Raji (cell line): ENCODE measurements at regions not wholly inside any gene's neighbourhood (a gene's known extent, or its start where the extent isn't known, plus 50 kb on each side); places are given as distances from the start of the nearest gene placed in this dataset.

Source experiments
- POLR2A ChIP-seq: IDR thresholded peaks from 2 replicates; pipeline ENCODE4 v1.6.1; 2011; ENCODE audit warnings: low read depth, low read length, control low read depth; ENCODE audit not compliant: insufficient read depth

DNA sequence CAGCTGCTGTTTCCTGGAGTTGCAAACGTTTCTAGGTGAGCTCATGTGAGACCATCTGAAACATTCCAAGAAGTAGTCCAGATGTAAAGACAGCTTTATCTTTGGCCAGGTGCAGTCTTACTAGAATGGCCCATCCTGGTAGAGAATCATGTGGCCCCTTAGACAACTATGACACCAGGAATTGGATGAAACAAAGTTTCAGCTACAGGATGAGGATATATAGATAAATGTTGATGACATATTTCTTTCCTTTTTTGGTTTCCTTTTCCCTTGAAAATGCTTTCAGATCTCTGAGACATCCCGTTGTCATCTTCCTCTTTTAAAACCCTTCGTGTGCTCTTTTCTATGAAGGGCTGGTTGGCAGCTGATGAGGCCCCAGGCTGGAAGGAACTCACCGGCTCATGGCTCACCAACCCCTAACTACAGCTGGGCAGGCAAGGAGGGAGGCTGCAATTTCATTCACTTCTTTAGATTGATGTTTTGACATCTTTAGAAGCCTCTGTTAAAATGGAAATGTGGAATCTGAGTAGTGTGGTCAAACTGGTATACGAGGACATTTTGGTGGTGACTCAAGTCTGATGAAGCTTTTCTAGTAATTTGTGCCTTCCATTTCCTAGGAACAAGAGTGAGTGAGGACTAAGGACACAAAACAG lies 167.9 kb upstream of the TNFAIP3 start:
- no peak for TF ChIP-seq POLR2A

DNA sequence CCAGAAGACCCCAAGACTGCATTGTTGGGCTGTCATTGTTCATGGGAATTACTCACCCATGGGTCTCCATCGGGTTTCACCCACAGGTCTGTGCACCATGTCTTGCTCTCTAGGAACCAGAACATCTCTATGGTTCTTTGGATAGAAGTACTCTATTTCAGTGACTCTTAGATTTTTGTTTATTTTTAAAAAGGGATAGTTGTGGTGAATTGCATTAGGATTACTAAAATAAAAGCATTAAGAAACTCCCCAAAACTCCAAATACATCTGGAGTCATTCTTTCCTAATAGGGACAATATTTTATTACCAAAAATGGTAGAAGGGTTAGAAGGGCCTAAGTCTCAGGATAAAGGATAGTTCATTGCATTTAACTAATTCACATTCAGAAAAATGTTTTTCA lies 166.9 kb upstream of the TNFAIP3 start:
- TF ChIP-seq POLR2A = no peak

DNA sequence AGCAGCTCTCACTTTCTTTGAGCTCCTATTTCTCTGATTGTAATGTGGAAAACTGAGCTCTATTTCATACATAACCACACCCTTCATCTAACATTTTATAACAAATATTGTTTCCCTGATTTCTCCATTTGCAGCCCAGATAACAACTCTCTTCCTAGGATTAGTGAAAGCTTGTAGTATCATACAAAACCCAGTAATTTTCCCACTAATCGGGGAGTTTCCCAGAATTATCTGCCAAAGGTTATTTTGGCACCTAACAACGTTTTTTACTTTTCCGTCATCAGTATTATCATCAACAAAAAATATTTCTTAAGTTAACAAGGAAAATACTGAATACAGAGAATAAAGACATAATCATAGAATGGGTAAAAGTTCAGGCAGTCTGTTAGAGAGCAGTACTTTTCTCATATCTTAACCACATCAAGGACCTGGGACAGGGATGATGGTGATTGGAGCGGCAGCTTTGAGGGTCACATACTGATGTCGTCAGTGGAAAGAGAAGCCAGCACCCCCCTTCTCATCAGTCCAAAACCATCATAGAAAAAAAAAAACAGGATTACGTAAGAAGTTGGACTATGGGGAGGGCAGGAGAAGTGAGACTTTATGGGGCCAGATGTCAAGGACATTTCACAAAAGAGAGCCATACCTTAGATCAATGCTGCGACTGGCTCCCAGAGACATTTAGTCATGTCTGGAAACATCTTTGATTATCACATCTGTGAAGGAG lies 166.1 kb upstream of the TNFAIP3 start:
- TF ChIP-seq POLR2A = no peak

DNA sequence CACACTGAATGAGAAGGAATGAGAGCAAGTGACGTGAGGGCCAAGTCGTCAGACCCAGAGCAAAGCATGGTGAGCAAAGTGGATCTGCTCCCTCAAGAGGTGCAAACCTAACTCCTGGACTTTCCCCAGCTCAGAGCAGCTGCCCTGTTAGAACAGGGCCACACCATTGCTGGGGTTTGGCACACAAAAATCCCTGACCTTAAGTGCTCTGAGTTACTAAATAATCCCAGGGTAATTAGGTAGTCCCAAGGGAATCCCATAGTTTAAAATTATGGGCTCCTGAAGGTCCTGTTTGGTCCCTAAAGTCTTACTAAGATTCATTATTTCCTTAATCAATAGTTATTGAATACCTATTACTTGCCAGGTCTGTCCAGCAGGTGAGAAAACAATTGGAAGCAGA lies 165.1 kb upstream of the TNFAIP3 start:
- no peak for TF ChIP-seq POLR2A

DNA sequence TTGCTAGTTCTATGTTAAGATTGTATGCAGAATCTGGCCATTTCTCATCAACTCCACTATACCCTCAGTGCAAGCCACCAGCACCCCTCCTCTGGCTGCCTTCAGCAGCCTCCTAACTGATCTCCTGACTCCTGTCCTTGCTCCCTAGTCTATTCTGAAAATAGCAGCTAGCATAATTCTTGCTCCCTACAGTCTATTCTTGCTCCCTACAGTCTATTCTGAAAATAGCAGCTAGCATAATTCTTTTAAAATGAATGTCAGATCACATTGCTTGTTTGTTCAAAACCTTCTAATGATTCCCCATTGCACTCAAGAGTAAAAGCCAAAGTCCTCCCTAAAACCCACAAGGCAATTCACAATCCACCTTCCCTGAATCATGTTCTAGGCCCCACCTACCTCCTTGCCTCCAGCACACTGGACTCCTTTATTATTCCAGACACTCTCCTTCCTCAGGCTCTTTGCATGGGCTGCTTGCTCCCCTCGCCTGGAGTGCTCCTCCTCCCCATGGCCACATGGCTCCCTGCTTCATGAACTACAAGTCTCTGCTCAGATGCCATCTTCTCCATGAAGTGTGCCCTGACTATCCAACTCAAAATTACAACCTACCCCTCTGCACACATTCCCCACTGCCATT lies 164.2 kb upstream of the TNFAIP3 start:
- no peak for TF ChIP-seq POLR2A

DNA sequence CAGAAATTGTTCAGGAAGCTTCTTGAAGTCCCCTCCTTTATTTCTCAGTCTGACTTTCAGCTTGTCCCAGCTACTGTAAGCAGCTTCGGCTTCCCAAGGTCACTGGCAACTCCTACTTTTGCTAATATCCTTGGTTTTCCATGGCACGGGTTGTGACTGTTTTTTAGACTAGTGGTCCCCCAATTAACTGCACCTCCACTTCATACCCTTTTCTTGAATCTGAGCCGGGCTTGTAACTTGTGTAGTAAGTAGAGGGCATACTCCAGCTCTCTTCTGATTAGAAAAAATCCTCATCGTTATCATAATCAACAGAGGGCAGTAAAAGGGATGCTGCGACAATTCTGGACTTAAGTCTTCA lies 162.3 kb upstream of the TNFAIP3 start:
- TF ChIP-seq POLR2A = no peak

DNA sequence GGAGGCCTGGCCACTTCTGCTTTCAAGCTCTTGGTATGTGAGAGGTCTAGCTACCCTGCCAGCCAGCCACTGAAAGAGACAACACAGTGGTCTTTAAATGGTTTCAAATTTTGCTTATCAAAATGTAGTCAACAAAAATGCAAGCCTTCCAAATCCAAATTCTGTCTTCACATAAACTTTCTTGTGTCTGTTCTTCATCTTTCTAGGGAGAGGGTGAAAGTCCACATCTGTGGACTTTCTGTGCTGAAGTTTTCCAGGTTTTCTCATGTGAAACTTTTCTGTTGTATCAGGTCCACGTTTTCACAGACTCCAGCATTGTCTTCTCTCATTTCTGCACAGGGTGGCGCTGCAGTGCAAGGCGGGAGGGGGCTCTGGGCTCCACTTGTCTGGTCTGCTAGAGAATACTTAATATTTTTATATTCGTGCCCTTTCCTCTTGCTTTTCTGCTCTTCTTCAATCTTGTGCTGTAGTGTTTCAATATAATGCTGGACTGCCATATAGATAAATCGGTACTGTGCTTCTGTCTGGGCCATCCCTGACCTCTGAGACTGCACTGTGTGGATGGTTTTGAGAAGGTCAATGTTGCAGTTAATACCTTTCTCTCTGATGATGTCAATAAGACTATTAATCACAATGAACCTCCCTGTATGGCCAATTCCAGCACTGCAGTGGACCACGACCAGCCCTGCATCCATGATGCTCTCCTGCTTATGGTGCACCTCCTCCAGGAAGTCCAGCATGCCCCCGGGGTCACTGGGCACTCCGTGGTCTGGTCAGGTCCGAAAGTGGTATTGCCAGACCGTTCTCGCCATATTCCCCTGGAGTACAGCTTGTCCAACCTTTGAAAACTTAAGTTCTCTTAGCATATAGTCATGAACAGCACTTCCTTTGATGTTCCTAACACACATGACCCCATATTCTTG lies 161.6 kb upstream of the TNFAIP3 start:
- TF ChIP-seq POLR2A = no peak

DNA sequence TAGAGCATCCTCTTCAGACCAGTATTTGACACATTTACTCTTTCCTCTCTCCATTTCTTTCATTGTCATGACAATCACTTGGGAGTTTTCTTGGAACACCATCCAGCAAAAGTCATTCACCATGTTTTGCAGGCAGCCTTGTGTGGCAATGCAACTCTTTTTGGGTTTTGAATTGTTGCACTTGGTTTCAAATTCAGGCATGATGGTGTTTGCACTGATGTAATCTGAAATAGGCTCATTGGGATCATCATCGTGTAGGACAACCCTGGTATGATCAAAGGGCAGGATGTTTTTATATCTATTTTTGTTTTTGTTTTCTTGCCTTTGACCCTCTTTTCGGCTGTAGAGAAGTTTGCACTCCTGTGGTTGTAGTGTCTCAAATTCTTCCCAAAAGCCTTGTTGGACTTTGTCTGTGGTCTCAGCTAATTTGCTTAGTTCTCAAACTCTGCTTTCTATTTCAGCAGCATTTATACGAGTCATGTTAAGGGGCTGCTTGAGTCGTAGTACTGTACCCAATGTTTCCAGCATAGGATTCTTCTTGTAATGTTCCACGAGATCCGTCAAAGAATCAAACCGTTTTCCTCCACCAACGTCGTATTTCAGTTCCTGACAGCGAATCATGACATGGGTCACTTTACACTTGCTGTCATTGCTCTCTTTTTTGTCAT lies 160.8 kb upstream of the TNFAIP3 start:
- TF ChIP-seq POLR2A = no peak

DNA sequence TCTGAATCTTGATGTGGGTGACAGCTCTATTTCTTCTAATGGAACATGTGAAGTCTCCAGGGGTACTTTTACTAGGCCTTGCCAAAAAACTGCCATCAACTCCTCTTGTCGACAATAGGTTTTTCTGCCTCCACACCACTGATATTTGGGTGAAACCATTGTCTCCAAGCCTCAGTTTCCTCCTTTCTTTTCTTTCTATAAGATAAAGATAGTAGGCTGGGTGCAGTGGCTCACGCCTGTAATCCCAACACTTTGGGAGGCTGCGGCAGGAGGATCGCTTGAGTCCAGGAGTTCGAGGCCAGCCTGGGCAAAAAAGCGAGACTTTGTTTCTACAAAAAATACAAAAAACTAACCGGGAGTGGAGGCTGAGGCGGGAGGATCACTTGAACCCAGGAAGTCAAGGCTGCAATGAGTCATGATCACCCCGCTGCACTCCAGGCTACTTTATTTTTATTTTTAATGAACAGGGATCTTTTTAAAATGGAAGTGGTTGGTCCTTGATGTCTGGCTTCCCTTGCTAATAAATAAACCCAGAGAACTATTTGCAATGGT lies 159.9 kb upstream of the TNFAIP3 start:
- TF ChIP-seq POLR2A = no peak

DNA sequence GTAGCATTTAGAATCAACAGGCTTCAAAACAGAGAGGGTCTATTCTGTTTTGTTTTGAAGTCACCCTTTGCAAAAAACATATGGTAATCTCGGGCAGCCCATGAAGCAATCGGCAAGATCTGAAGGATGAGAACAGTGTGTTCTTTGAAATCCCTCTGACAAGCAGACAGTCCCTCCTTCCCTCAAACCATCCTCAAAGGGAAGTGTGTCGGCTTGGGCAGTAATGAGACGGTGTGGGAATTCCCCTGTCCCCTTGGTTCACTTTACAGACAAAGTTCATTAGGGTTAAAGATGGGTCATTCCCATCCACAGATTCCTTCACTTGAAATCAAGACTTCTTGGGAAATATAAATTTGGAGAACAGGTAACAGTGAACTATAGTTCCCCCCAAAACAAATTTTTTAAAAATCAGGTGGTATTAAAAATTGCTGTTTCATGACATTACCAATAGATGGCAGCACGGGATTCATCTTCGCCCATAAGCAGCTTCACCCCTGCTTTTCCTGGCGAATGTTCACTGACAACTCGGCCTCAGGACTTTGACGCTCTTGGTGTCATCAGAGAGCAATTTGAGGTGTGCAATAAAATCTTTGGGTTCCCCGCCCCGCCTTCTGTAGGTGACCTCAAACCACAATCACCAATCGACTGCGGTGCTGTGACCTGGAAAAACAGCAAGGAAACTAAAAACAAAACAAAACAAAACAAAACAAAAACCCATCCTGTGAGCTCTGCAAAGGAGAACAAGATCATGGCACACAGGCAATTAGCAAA lies 159.3 kb upstream of the TNFAIP3 start:
- TF ChIP-seq POLR2A = no peak

DNA sequence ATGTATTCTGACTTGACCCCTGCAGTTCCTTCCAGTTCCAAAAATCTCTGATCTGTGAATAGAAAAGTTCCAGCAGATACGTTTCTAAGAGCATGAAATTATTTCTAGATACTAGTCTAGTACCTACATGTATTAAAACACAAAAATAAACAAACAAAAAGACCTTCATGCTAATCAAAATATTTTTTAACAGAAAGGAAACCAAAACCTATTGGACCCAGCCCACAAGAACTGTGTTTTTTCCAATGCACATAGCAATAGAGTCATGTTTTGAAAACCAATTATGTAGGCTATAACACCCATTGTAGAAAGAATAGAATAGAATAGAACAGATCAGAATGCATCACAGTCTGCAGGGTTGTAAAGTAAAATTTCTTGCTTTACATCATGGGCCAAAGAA lies 158.6 kb upstream of the TNFAIP3 start:
- TF ChIP-seq POLR2A = no peak

DNA sequence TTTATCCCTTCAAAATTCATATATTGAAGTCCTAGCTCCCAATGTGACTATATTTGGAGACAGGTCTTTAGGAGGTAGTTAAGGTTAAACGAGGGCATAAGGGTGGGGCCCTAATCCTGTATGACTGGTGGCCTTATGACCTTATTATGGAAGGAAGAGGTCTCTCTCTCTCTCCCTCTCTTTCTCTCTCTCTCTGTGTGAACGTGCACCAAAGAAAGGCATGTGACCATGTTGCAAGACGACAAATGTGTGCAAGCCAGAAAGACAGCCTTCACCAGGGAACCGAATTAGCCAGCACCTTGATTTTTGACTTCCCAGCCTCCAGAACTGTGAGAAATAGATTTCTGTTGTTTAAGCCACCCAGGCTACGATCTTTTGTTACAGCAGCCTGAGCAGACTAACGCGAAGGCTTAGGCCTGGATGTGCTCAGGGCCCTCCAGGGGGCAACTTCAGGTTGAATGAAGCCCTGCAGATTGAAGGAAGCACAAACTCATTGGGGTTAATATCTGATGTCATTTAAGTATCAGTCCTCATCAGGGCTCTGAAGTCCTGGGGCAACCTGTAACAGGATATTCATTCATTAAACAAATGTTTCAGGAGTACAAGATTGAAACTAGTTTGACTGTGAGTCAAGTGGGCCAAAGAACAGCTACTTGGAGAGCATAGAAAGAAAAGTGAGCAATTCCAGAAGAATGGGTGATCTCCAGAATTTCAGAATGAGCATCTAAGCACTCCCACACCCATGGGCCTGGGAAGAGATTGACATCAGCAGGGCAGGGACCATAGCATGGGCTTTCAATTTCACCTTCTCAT lies 157.4 kb upstream of the TNFAIP3 start:
- TF ChIP-seq POLR2A = no peak

DNA sequence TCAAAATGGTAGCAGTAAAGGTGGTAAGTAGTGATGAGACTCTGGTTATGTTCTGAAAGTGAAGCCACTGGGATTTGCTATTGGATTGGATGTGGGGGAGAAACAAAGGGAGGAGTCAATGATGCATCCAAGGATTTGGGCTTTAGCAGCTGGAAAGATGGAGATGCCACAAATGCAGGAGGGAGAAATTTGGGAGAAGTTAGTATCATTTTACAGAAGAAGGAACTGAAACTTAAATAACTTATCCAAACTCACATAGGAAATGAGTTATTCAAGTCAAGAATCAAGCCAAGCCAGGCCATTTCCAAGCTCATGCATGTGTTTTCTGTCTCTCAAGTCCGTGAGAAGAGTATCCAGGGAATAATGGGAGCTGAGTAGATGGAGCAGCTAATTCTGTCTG lies 155.1 kb upstream of the TNFAIP3 start:
- TF ChIP-seq POLR2A = no peak
